ENCODE measurements at regions not wholly inside any gene's neighbourhood (a gene's known extent, or its start where the extent isn't known, plus 50 kb on each side); places are given as distances from the start of the nearest gene placed in this dataset.

DNA sequence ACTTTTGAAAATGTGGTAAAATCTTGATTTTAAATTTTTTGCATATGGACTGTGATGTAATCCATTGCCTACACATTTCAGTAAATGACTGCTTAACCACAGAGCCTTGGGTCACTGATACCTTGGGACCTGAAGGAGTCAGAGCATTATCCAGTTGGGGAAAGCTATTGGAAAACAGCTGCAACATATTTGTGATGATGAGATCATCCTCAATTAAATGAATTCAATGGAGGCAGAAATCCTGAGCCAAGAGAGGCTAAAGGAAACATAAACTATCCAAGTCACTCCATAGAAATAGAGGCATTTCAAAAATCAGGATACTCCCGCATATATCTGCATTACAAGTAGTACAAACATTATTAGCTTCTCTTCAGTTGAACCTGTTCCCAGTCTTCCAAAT, 99.8 kb upstream of the PRMT6 start:
- DNase-seq: no peak

DNA sequence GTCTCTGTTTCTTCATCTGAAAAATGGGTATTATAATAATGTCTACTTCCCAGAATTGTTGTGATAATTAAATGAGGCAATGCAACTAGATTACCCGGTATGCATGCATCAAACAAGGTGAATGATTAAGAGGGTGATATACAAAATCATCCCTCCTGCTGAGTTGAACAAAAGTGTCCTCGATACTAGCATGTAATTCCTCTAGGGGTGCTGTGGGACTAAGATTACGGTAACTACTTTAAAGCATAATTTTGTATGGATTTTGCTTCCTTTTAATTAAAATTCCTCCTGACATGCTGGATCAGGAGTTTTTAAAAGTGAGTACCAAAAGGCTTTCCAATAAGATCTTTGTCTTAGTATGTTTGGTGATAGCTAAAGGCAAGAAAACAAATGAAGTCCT, 98.7 kb upstream of the PRMT6 start:
- no peak for DNase-seq

GRCh38 chr1:106960412-106960811, 96.1 kb upstream of the PRMT6 start:
- no peak for DNase-seq

DNA sequence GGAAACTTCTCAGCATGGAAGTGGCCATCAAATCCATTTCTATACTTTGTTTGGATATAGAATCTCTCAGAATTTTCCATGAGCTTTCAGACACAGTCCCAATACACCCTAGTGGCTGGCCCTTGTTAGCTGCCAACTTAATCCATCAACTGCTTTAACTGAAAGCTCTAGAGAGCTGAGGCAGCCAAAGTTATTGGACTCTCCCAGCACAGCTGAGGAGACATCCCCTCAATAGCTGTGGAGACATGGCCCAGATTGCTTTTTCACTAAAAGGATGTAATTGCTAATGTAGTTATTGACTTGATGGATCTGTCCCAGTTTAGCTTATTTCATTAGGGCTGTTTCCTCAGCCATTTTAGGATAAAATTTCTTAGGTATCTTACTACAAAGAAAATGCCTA, 94.8 kb upstream of the PRMT6 start:
- no peak for DNase-seq

DNA sequence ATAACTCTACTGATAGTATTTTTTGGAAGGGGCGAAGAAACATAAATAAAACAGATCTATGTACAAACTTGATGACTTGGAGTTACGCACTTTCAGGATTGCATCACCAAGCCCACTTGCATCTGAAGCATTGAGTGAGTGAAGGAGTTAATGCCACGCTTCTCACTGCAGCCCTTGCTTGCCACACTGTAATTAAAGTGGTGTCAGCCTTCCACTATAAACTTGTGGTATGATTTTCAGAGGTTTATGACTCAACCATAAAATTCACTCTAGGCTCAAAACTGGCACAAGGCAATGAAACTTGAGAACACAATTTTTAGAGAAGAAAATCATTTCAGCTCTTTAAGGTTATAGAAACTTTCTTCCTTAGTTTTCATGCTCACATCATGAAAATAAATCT, 93.9 kb upstream of the PRMT6 start:
- no peak for DNase-seq

DNA sequence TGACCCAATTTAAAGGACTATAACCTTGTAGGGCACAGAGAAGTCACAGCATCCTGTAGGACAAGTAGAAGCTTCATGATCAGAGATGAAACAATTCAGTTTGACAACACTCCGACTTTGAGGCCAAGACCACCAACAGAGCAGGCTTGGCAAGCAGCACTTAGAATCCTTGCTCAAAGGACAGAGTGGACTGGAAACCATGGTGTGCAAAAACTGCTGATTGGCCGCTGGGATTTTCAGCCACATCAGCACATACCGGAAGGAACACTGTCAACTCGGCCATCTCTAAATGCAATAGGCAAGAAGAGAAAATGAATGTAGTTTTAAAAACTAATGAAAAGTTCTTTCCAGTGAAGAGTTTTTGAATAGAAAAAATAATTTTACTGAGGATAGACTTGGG, 92.0 kb upstream of the PRMT6 start:
- no peak for DNase-seq

DNA sequence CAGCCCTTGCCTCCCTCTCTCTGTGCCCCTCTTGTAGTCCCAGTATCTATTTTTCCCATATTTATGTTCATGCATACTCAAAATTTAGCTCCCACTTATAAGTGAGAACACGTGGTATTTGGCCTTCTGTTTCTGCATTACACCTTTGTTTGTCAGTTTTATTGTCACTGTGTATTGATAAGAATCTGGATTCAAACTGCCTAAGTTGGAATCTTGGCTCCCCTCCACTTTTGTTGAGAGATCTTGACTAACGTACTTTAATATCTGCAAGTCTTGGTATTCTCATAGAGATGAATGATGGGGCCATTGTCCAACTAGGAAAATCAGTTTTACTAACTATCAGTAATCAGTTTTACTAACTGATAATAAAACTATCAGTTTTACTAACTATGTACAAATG, 87.8 kb upstream of the PRMT6 start:
- DNase-seq: no peak

- DNase-seq: no peak
These were observed 86.7 kb upstream of the PRMT6 start for GRCh38 chr1:106969731-106970130.

DNA sequence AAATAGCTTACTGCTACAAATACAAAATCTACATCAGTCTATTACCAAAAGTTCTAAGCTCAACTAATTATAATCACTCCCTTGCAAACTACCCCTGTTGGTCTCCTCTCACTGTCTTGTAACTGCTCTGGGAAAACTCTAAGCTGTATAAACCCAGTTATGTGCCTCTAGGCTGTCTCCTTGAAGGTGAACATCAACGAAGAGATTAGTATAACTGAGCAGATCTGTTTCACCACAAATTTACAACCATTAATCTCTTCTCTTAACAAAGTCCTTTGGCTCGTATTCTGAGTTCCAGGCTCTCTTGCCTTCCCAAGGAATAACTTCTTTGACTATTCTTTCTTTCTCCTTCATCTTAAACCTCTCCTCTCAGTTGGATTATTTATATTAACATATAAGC, 84.4 kb upstream of the PRMT6 start:
- DNase-seq: no peak

DNA sequence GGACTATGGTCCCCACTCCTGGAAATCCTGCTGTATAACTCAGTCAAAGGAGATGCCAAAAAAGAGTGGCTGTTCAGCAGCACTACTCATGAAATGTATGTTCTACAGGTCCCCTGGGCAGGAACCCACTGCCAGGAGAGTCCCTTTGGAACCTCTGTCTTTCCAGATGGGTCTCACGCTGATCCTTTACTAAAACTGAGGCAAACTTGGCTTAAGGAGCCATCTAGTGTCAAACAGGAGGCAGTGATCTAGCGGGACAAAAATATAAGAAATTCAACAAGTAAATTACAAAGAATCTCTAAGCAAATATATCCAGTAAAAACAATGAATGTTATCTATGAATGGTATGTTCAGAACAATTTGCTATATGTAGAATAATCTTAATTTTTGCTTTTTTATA, 80.5 kb upstream of the PRMT6 start:
- peak; percentile 36 for DNase-seq

DNA sequence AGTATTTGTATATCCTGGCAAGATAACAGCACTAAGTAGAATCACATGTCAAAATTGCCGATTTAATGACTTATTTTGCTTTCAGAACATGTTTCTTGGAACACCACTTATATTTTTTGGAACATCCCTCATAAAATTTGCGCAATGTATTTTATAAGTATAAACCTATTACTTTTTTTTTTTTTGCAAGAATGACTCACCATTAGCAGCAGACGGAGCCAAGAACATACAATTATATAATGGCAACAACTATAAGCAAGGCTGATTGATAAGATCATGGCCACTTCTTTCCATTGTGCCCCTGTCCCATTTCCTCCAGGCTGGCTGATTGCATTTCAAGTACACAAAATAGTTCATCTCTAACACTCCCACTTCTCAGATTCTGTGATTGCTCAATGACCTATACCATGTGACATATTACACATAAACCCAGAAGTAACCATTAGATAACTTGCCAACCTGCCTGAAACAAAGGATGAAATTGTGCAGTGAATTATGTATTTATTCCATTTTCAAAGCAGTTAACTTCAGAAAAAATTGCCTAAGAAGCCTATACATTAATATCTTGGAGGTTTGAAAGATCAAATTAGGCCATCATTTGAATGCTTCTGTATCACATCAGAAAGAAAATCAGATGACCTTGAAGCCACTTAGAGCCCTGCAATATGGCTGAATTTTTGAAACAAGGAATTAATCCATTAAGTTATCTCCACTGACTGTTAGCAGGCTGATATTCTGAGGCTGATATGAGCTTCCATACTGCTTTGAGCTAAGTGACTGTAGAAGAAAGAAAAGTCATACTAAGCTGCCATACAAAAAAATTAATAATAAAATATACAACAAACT, 77.8 kb upstream of the PRMT6 start:
- peak; percentile 29 for DNase-seq

- no peak for DNase-seq
These were observed 77.1 kb upstream of the PRMT6 start for GRCh38 chr1:106979371-106979770.

DNA sequence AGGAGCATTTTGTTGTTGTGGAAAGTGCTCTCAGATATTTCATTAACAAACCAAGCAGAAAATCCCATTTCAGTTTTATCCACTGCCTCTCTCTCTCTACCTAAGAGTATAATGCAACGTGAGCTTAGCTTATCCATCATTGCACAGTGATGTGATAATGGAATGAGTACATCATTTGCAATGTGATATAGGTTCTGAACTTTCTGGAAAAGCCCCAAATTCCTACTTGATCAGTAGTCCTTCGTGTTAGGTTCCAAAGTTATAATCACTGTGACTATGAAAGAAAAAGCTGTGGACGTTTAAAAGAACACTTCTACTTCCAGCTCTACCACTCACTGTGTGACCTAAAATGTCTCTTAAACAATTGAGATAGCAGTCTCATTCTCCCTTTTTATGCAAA, 76.4 kb upstream of the PRMT6 start:
- no peak for DNase-seq

- DNase-seq: no peak
These were observed 71.7 kb upstream of the PRMT6 start for GRCh38 chr1:106984801-106985200.

DNA sequence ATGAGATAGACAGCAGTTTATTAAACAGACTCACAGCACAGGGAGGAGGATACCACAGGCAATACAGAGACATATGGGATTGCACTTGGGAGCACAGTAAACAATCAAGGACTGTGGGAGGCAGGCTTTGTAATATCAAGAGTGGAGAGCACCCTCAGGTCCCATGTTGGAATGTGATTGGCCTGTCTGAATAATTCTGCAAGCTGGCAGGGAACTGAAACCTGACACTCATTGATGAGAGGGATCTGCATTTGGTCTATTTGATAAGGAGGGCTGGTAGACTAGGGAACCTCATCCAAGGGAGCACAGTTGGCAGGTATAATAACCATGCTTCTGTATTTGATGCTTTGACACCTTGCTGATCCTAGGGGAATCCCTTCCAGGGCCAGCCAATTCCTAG, 69.9 kb upstream of the PRMT6 start:
- DNase-seq: peak; percentile 8

GRCh38 chr1:106995970-106996369, 60.5 kb upstream of the PRMT6 start:
- DNase-seq: no peak

DNA sequence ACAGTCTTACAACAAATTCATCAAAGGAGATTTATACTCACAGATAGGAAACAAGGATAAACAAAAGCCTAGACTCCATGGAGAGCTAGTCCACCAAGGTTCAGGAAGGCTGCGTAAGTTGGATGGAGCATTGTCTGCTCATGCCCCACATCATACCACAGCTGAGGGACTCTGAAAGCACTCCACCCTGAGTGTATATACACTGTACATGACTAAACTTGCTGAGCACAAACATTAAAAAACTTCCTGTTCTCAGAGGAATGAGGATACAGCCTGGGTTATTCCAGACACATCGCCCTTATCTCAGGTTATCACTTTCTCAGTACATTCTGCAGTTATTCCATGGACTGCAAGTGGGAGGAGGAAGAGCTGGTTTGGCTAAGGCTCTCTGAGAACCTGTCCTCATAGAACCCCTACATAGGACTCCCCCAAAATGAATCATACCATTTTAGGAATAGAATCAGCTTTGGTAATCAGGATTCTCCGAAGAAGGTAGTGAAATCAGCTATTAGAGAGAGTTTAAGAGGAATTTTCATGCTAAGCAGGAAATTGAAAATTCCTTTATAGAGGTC, 58.0 kb upstream of the PRMT6 start:
- DNase-seq: no peak

- DNase-seq: no peak
These were observed 55.6 kb upstream of the PRMT6 start for GRCh38 chr1:107000902-107001301.

- DNase-seq: no peak
These were observed 52.5 kb upstream of the PRMT6 start for GRCh38 chr1:107003972-107004371.

DNA sequence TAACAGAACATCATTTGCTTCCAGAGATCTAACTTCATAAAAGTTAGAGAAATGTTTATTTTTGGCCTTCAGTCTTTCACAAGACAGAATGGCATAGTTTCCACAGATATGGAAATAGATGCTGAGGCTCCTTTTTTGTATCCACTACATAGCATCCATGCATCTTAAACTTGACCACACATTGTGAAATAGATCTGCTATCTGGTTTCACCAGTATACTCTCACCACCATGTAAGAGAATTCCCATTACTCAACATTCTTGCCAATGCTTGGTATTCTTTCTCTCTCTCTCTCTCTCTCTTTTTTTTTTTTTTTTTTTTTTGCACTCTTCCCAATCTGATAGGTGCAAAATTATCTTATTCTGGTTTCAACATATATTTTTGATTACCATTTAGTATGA, 52.1 kb upstream of the PRMT6 start:
- peak; percentile 45 for DNase-seq
